ENCODE measurements at regions not wholly inside any gene's neighbourhood (a gene's known extent, or its start where the extent isn't known, plus 50 kb on each side); places are given as distances from the start of the nearest gene placed in this dataset.

DNA sequence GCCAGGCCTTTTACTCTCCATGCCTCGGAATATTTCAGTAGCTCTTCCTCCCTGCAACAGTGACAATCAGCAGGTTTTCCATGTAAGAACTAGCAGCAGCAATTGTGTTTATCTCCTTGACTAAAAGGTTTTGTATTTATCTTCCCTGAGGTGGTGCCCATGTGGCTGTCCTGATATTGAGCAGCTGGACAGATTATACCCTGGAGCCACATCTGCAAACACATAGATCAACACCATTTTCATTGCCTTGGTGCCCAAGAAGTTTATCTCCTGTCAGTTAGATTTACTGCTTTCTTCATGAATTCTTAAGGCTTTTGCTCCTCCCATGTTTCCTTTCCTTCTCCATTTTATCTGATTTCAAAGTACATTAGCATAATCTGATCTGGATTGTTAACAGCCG, 378.4 kb downstream of the SPATA31D1 start:
- TF ChIP-seq, protein P1, sequence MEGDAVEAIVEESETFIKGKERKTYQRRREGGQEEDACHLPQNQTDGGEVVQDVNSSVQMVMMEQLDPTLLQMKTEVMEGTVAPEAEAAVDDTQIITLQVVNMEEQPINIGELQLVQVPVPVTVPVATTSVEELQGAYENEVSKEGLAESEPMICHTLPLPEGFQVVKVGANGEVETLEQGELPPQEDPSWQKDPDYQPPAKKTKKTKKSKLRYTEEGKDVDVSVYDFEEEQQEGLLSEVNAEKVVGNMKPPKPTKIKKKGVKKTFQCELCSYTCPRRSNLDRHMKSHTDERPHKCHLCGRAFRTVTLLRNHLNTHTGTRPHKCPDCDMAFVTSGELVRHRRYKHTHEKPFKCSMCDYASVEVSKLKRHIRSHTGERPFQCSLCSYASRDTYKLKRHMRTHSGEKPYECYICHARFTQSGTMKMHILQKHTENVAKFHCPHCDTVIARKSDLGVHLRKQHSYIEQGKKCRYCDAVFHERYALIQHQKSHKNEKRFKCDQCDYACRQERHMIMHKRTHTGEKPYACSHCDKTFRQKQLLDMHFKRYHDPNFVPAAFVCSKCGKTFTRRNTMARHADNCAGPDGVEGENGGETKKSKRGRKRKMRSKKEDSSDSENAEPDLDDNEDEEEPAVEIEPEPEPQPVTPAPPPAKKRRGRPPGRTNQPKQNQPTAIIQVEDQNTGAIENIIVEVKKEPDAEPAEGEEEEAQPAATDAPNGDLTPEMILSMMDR (IDR thresholded peaks at IDR 0.05; ENCODE audit: low read depth, low read length, poor library complexity, severe bottlenecking) = no peak
- no peak for TF ChIP-seq EZH2phosphoT487 (IDR thresholded peaks at IDR 0.05; ENCODE audit: borderline replicate concordance, low read length)

Measured in DOHH2 (cell line).